H9 (cell line): ENCODE measurements at regions not wholly inside any gene's neighbourhood (a gene's known extent, or its start where the extent isn't known, plus 50 kb on each side); places are given as distances from the start of the nearest gene placed in this dataset.
"Not testable (repeated sequence)": the region's sequence is repeated elsewhere in the genome, so short reads cannot be mapped to it uniquely, and the experiment has no call there.

Experiments
- DNase-seq: peaks from one replicate; pipeline ENCODE4 v3.0.0-alpha.2; 2017
- H2AFZ ChIP-seq: one replicate; pipeline ENCODE4 v1.6.1; 2013; ENCODE audit warnings: mild to moderate bottlenecking, low read length, control low read depth, moderate library complexity
- H2AK5ac ChIP-seq: 2 replicates; pipeline ENCODE4 v1.6.1; 2013; ENCODE audit warnings: low read length, control low read depth, mixed read lengths; ENCODE audit not compliant: insufficient read length
- H2BK120ac ChIP-seq: one replicate; pipeline ENCODE4 v1.6.1; 2013; ENCODE audit warnings: low read depth, mild to moderate bottlenecking, low read length, control low read depth, inconsistent platforms; ENCODE audit not compliant: poor library complexity, severe bottlenecking
- H2BK12ac ChIP-seq: 2 replicates; pipeline ENCODE4 v1.6.1; 2013; ENCODE audit warnings: low read length, control low read depth, mixed read lengths, low read depth; ENCODE audit not compliant: insufficient read length
- H2BK15ac ChIP-seq: 2 replicates; pipeline ENCODE4 v1.6.1; 2013; ENCODE audit warnings: low read depth, low read length, control low read depth
- H2BK20ac ChIP-seq: one replicate; pipeline ENCODE4 v1.6.1; 2013; ENCODE audit warnings: low read depth, mild to moderate bottlenecking, low read length, control low read depth, inconsistent platforms; ENCODE audit not compliant: poor library complexity, severe bottlenecking
- H2BK5ac ChIP-seq: 2 replicates; pipeline ENCODE4 v1.6.1; 2013; ENCODE audit warnings: low read length, control low read depth, mixed read lengths; ENCODE audit not compliant: insufficient read length
- H3K14ac ChIP-seq: 2 replicates; pipeline ENCODE4 v1.6.1; 2013; ENCODE audit warnings: low read length, control low read depth; ENCODE audit not compliant: insufficient read depth
- H3K18ac ChIP-seq: 2 replicates; pipeline ENCODE4 v1.6.1; 2013; ENCODE audit warnings: low read depth, mild to moderate bottlenecking, mixed read lengths, low read length, control low read depth; ENCODE audit not compliant: insufficient read length
- H3K23ac ChIP-seq: 2 replicates; pipeline ENCODE4 v1.6.1; 2013; ENCODE audit warnings: low read length, control low read depth, mixed read lengths, low read depth; ENCODE audit not compliant: insufficient read length
- H3K23me2 ChIP-seq: 2 replicates; pipeline ENCODE4 v1.6.1; 2013; ENCODE audit warnings: low read depth, mild to moderate bottlenecking, mixed read lengths, low read length, control low read depth; ENCODE audit not compliant: insufficient read length, poor library complexity, severe bottlenecking
- H3K27ac ChIP-seq: 2 replicates; pipeline ENCODE4 v1.5.1; 2013; ENCODE audit warnings: low read length, control low read depth, mixed read lengths, low read depth; ENCODE audit not compliant: insufficient read length
- H3K27me3 ChIP-seq: 2 replicates; pipeline ENCODE4 v1.6.1; 2013; ENCODE audit warnings: low read length, control low read depth, inconsistent platforms; ENCODE audit not compliant: insufficient read depth
- H3K4ac ChIP-seq: 2 replicates; pipeline ENCODE4 v1.6.1; 2013; ENCODE audit warnings: low read depth, mild to moderate bottlenecking, control low read depth, inconsistent platforms, low read length, moderate library complexity
- H3K4me1 ChIP-seq: 2 replicates; pipeline ENCODE4 v1.6.1; 2013; ENCODE audit warnings: low read length, control low read depth, inconsistent platforms; ENCODE audit not compliant: insufficient read depth
- H3K4me2 ChIP-seq: 2 replicates; pipeline ENCODE4 v1.6.1; 2013; ENCODE audit warnings: low read length, control low read depth, mixed read lengths; ENCODE audit not compliant: insufficient read length, insufficient read depth
- H3K56ac ChIP-seq: 2 replicates; pipeline ENCODE4 v1.6.1; 2013; ENCODE audit warnings: low read depth, mild to moderate bottlenecking, mixed read lengths, low read length, control low read depth; ENCODE audit not compliant: insufficient read length
- H3K79me1 ChIP-seq: 2 replicates; pipeline ENCODE4 v1.6.1; 2013; ENCODE audit warnings: low read depth, mild to moderate bottlenecking, moderate library complexity, low read length, control low read depth, inconsistent platforms; ENCODE audit not compliant: insufficient read depth, poor library complexity, severe bottlenecking
- H3K79me2 ChIP-seq: 2 replicates; pipeline ENCODE4 v1.6.1; 2013; ENCODE audit warnings: low read length, control low read depth, inconsistent platforms; ENCODE audit not compliant: insufficient read depth
- H3K9ac ChIP-seq: 2 replicates; pipeline ENCODE4 v1.6.1; 2013; ENCODE audit warnings: low read length, control low read depth, mixed read lengths; ENCODE audit not compliant: insufficient read length; ENCODE audit errors: extremely low read depth
- H3K9me3 ChIP-seq: one replicate; pipeline ENCODE4 v1.6.1; 2013; ENCODE audit warnings: low read depth, low read length, inconsistent platforms; ENCODE audit not compliant: control insufficient read depth
- H3T11ph ChIP-seq: one replicate; pipeline ENCODE4 v1.6.1; 2013; ENCODE audit warnings: mild to moderate bottlenecking, low read length, control low read depth, inconsistent platforms
- H4K20me1 ChIP-seq: one replicate; pipeline ENCODE4 v1.6.1; 2013; ENCODE audit not compliant: control insufficient read depth, insufficient read length, insufficient read depth
- H4K5ac ChIP-seq: 2 replicates; pipeline ENCODE4 v1.6.1; 2013; ENCODE audit warnings: low read depth, mild to moderate bottlenecking, mixed read lengths, low read length, control low read depth; ENCODE audit not compliant: insufficient read length
- H4K8ac ChIP-seq: replicated peaks from 2 replicates; pipeline ENCODE4 v1.6.1; 2013; ENCODE audit warnings: low read length, control low read depth, mixed read lengths, low read depth; ENCODE audit not compliant: insufficient read length
- H4K91ac ChIP-seq: 2 replicates; pipeline ENCODE4 v1.6.1; 2013; ENCODE audit warnings: low read depth, mild to moderate bottlenecking, moderate library complexity, mixed read lengths, low read length, control low read depth; ENCODE audit not compliant: insufficient read length
- H3K27ac Mint-ChIP-seq, 3 experiments: 2 replicates in 2 of 3; 3 replicates in 1 of 3; pipeline ENCODE4 v1.8.0; 2020 to 2021; ENCODE audit warnings: mixed read lengths in 3 of 3, mild to moderate bottlenecking in 1 of 3, moderate library complexity in 1 of 3
- H3K27me3 Mint-ChIP-seq: 2 replicates; pipeline ENCODE4 v1.8.0; 2021; ENCODE audit warnings: low read depth, mild to moderate bottlenecking, moderate library complexity, mixed read lengths
- H3K36me3 Mint-ChIP-seq, 3 experiments: 2 replicates in 2 of 3; 3 replicates in 1 of 3; pipeline ENCODE4 v1.8.0; 2020 to 2021; ENCODE audit warnings: low read depth in 3 of 3, mixed read lengths in 3 of 3; ENCODE audit not compliant: insufficient read depth in 1 of 3
- H3K4me1 Mint-ChIP-seq, 2 experiments: 2 replicates each; pipeline ENCODE4 v1.8.0; 2020; ENCODE audit warnings: mixed read lengths in 2 of 2
- H3K4me3 Mint-ChIP-seq, 2 experiments: 2 replicates in 1 of 2; 3 replicates in 1 of 2; pipeline ENCODE4 v1.8.0; 2020 to 2021; ENCODE audit warnings: mild to moderate bottlenecking in 2 of 2, mixed read lengths in 2 of 2, moderate library complexity in 1 of 2
- H3K9me3 Mint-ChIP-seq, 2 experiments: 2 replicates in 1 of 2; 3 replicates in 1 of 2; pipeline ENCODE4 v1.8.0; 2020; ENCODE audit warnings: mild to moderate bottlenecking in 2 of 2, mixed read lengths in 2 of 2, moderate library complexity in 1 of 2
- WGBS: extraction: QIAGEN DNeasy Blood & Tissue Kit; methylation state at CpG from one replicate; pipeline ENCODE4 v1.1.7; 2013; ENCODE audit warnings: missing lambda C conversion rate, low lambda C conversion rate, mixed read lengths; ENCODE audit not compliant: insufficient read length; ENCODE audit errors: extremely low coverage; 5-methylcytosine and 5-hydroxymethylcytosine counted together

DNA sequence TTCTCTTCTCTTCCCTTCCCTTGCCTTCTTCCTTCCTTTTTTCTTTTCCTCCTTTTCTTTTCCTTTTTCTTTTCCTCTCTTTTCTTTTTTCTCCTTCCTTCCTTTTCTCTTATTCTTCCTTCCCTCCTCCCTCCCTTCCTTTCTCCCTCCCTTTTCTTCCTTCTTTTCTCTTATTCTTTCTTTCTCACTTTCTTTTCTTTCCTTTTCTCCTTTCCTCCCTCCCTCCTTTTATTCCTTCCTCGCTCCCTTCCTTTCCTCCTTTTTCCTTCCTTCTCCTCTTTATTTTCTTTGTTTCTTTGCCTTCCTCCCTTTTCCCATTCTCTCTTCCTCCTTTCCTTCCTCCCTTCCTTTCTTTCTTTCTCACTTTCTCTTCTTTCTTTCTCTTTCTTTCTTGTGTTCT is 146.1 kb downstream of the ZNF92 start:
- not testable (repeated sequence) for H3K9me3 ChIP-seq, H3K36me3 Mint-ChIP-seq, H3K56ac ChIP-seq, DNase-seq, H2BK120ac ChIP-seq, H2BK20ac ChIP-seq, H3K4ac ChIP-seq, H2AK5ac ChIP-seq, H2AFZ ChIP-seq, H3K4me2 ChIP-seq, H3T11ph ChIP-seq, H4K8ac ChIP-seq, H3K23ac ChIP-seq, H3K4me1 ChIP-seq, H3K27ac Mint-ChIP-seq, H3K9me3 Mint-ChIP-seq, H2BK5ac ChIP-seq, H2BK12ac ChIP-seq, H3K18ac ChIP-seq, H4K5ac ChIP-seq, H3K27me3 ChIP-seq, H2BK15ac ChIP-seq, H3K79me2 ChIP-seq, H3K23me2 ChIP-seq, H3K14ac ChIP-seq, H4K91ac ChIP-seq, H3K27ac ChIP-seq, H3K4me1 Mint-ChIP-seq, H3K4me3 Mint-ChIP-seq, H4K20me1 ChIP-seq, H3K79me1 ChIP-seq, H3K9ac ChIP-seq
- peaks cover 26% of the 10 kb centered on the region for H3K27me3 Mint-ChIP-seq
- 41% methylated on average over 1 of the region's 1 CpG for WGBS

DNA sequence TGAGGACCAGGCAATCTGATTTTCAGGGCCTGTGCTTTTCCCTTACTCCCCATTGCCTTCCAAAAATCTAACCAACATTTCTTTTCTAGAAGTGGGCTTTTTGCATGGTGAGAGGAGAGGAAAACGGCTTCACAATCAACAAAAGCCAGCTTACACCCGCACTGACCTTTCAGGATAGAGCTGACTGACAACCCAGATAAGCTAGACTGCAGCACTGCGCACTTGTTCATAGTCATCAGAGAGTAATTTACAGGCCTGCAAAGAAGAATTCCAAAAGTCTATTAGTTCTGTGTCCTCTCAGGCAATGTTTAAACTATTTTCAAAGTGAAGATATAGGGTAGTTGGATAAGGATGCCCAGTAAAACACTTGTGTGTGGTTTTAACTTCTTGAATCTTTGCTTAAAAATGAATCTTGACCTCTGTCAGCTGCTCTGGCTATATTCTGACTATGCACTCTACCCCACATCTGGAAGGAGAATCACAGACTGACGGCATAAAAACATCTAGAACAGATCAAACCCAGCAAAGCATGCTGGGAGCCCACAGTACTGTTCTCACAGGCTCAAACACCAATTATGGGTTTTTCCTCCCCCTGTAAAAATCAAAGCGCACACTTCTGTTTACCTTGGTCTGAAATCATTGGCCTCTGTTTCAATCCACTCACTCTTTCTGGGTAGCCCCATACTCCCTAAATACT is 172.0 kb downstream of the ZNF92 start:
- not testable (repeated sequence) for H2BK5ac ChIP-seq, H3K79me2 ChIP-seq, DNase-seq, H3K23me2 ChIP-seq, H3K27ac Mint-ChIP-seq, H3K4me3 Mint-ChIP-seq, H2BK20ac ChIP-seq, H4K5ac ChIP-seq, H3K4me1 ChIP-seq, H3K9me3 Mint-ChIP-seq, H3K4ac ChIP-seq, H3K4me1 Mint-ChIP-seq, H2BK15ac ChIP-seq, H4K8ac ChIP-seq, H2AK5ac ChIP-seq, H3K36me3 Mint-ChIP-seq, H3K18ac ChIP-seq, H3K27ac ChIP-seq, H3T11ph ChIP-seq, H3K4me2 ChIP-seq, H2BK12ac ChIP-seq, H3K27me3 Mint-ChIP-seq, H3K56ac ChIP-seq, H2AFZ ChIP-seq, H3K23ac ChIP-seq, H3K9me3 ChIP-seq, H2BK120ac ChIP-seq, H3K27me3 ChIP-seq, H3K14ac ChIP-seq, H4K20me1 ChIP-seq, H4K91ac ChIP-seq, H3K79me1 ChIP-seq, H3K9ac ChIP-seq
- WGBS = no CpG with 5 or more reads among the region's 5 CpGs
